Prostate gland (tissue), 2 donors: ENCODE measurements at regions not wholly inside any gene's neighbourhood (a gene's known extent, or its start where the extent isn't known, plus 50 kb on each side); places are given as distances from the start of the nearest gene placed in this dataset.

Source experiments
- DNase-seq: peaks from one replicate; pipeline ENCODE4 v3.0.0-alpha.2; 2019; ENCODE audit warnings: low spot score
- H3K27ac ChIP-seq, 2 donors: fragments of 200-600 bp; sonication (generic); 2 replicates each; pipeline ENCODE4 v1.5.1; 2017 to 2019
- H3K27me3 ChIP-seq: fragments of 200-600 bp; sonication (generic); replicated peaks from 2 replicates; pipeline ENCODE4 v1.5.1; 2019; ENCODE audit not compliant: insufficient read depth
- H3K36me3 ChIP-seq, 2 donors: fragments of 200-600 bp; sonication (generic); 1 replicate in 1 of 2; 2 replicates in 1 of 2; pipeline versions ENCODE4 v1.5.1 to v1.8.1; 2017 to 2019
- H3K4me1 ChIP-seq: fragments of 200-600 bp; sonication (generic); replicated peaks from 2 replicates; pipeline ENCODE4 v1.5.1; 2019
- H3K4me3 ChIP-seq, 2 donors: fragments of 200-600 bp; sonication (generic); 2 replicates each; pipeline ENCODE4 v1.5.1; 2017 to 2019
- H3K9me3 ChIP-seq: fragments of 200-600 bp; sonication (generic); 2 replicates; pipeline ENCODE4 v1.5.1; 2017
- CTCF ChIP-seq, 4 experiments: fragments of 200-600 bp in 2 of 4; fragments of 450-650 bp in 2 of 4; sonication (generic) in 2 of 4; IDR thresholded peaks; 1 replicate in 3 of 4; 2 replicates in 1 of 4; pipeline ENCODE4 v1.5.1; 2016 to 2019; ENCODE audit warnings: antibody characterized with exemption in 4 of 4, mild to moderate bottlenecking in 2 of 4, moderate library complexity in 2 of 4
- POLR2A ChIP-seq: fragments of 450-650 bp; IDR thresholded peaks from one replicate; pipeline ENCODE4 v1.6.1; 2016; ENCODE audit warnings: antibody characterized with exemption, mild to moderate bottlenecking
- POLR2AphosphoS5 ChIP-seq: sonication (generic); formaldehyde crosslinking; IDR thresholded peaks from one replicate; pipeline ENCODE4 v1.6.1; 2017; ENCODE audit warnings: antibody characterized with exemption
- WGBS: methylation state at CpG from one replicate; pipeline ENCODE4 v1.1.5; 2018; 5-methylcytosine and 5-hydroxymethylcytosine counted together
- intact Hi-C: fragments of 100-400 bp; cut with DNase I; formaldehyde crosslinking; loops from one replicate; pipeline ENCODE4 v1.14.2; 2022

- H3K27me3 ChIP-seq: peaks cover 14% of the 10 kb centered on the region
- no peaks in the 10 kb centered on the region for H3K4me1 ChIP-seq
- TF ChIP-seq CTCF (IDR thresholded peaks at IDR 0.05) (no peak), POLR2AphosphoS5 (no peak), POLR2A (no peak)
- H3K9me3 ChIP-seq: no peaks in the 10 kb centered on the region
- intact Hi-C loops: no loop called here
- DNase-seq: no peak
- no peak overlapping the region for H3K27ac ChIP-seq
- H3K36me3 ChIP-seq: no peaks in the 10 kb centered on the region
- H3K4me3 ChIP-seq: no peak overlapping the region
- WGBS: 95% methylated on average over 10 of the region's 10 CpGs
Measured at GRCh38 chr5:176730815-176731475, 79.4 kb upstream of the UNC5A start.

- DNase-seq: no peak
- WGBS: 71% methylated on average over 7 of the region's 7 CpGs
- H3K36me3 ChIP-seq: no peaks in the 10 kb centered on the region
- H3K27ac ChIP-seq: no peak overlapping the region
- no peak overlapping the region for H3K4me3 ChIP-seq
- no peaks in the 10 kb centered on the region for H3K9me3 ChIP-seq
- TF ChIP-seq POLR2A: no peak
- TF ChIP-seq CTCF (IDR thresholded peaks at IDR 0.05): no peak
- TF ChIP-seq POLR2AphosphoS5: no peak
- no peaks in the 10 kb centered on the region for H3K4me1 ChIP-seq
- peaks cover 14% of the 10 kb centered on the region for H3K27me3 ChIP-seq
- intact Hi-C loops: no loop called here
Measured at GRCh38 chr5:176731506-176732160, 78.7 kb upstream of the UNC5A start.

- TF ChIP-seq CTCF (IDR thresholded peaks at IDR 0.05) (no peak), POLR2AphosphoS5 (no peak), POLR2A (no peak)
- Histone ChIP-seq H3K4me3 (no peak overlapping the region), H3K9me3 (no peaks in the 10 kb centered on the region), H3K27ac (no peak overlapping the region), H3K36me3 (no peaks in the 10 kb centered on the region), H3K27me3 (peaks cover 14% of the 10 kb centered on the region), H3K4me1 (no peaks in the 10 kb centered on the region)
- 88% methylated on average over 13 of the region's 13 CpGs for WGBS
- intact Hi-C loops: no loop called here
- DNase-seq: no peak
Measured at GRCh38 chr5:176732306-176732705, 78.1 kb upstream of the UNC5A start.

- 66% methylated on average over 21 of the region's 21 CpGs for whole genome bisulfite sequencing
- Histone ChIP-seq H3K9me3 (no peaks in the 10 kb centered on the region), H3K4me1 (no peaks in the 10 kb centered on the region), H3K36me3 (no peaks in the 10 kb centered on the region), H3K27ac (no peak overlapping the region), H3K27me3 (peaks cover 12% of the 10 kb centered on the region), H3K4me3 (no peak overlapping the region)
- TF ChIP-seq POLR2A (no peak), POLR2AphosphoS5 (no peak), CTCF (IDR thresholded peaks at IDR 0.05) (no peak)
- intact Hi-C loops: no loop called here
- no peak for DNase-seq
Measured at GRCh38 chr5:176732736-176733405, 77.5 kb upstream of the UNC5A start.
